ENCODE measurements at regions not wholly inside any gene's neighbourhood (a gene's known extent, or its start where the extent isn't known, plus 50 kb on each side); places are given as distances from the start of the nearest gene placed in this dataset.
"Not testable (repeated sequence)": the region's sequence is repeated elsewhere in the genome, so short reads cannot be mapped to it uniquely, and the experiment has no call there.

DNA sequence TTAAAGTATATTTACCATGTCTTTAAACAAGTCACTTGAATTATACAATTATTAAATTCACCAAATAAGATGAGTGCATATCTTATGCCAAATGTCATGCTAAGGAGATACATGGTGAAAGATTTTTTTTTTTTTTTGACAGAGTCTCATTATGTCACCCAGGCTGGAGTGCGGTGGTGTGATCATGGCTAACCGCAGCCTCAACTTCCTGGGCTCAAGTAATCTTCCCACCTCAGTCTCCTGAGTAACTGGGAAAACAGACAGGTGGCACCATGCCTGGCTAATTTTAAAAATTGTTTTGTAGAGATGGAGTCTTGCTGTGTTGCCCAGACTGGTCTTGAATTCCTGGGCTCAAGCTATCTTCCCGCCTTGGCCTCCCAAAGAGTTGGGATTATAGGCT lies 149.0 kb upstream of the GOT2 start:
- H3K4me3 ChIP-seq (ENCODE audit: low read depth, low read length): no peak overlapping the region
- TF ChIP-seq, protein P1, sequence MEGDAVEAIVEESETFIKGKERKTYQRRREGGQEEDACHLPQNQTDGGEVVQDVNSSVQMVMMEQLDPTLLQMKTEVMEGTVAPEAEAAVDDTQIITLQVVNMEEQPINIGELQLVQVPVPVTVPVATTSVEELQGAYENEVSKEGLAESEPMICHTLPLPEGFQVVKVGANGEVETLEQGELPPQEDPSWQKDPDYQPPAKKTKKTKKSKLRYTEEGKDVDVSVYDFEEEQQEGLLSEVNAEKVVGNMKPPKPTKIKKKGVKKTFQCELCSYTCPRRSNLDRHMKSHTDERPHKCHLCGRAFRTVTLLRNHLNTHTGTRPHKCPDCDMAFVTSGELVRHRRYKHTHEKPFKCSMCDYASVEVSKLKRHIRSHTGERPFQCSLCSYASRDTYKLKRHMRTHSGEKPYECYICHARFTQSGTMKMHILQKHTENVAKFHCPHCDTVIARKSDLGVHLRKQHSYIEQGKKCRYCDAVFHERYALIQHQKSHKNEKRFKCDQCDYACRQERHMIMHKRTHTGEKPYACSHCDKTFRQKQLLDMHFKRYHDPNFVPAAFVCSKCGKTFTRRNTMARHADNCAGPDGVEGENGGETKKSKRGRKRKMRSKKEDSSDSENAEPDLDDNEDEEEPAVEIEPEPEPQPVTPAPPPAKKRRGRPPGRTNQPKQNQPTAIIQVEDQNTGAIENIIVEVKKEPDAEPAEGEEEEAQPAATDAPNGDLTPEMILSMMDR (IDR thresholded peaks at IDR 0.05; ENCODE audit: insufficient read depth, low read length, severe bottlenecking): no peak
- no peak for FAIRE-seq
- DNase-seq (ENCODE audit: low read depth): no peak
- H3K36me3 ChIP-seq (ENCODE audit: control insufficient read depth, insufficient read depth, low read length): no peaks in the 10 kb centered on the region
- no peaks in the 10 kb centered on the region for H3K27me3 ChIP-seq (ENCODE audit: control insufficient read depth, insufficient read depth, low read length)

DNA sequence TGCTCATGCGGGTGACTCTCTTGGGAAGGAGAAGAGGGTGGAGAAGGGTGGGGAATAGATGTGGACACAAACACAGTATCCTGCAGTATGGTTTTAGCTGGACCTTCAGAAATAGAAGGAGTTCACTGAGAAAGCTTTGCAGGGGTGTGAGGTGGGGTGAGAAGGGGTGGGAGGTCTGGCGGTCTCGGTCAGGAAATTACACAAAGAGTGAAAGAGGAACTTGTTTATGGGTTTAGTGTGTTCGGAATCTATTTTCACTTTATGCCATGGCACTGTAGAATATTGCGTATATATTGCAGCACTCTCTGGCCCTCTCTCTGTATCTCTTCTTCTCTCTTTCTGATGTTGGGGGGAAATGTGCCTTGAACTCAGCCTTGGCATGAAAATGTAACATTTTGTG lies 148.2 kb upstream of the GOT2 start:
- H3K27me3 ChIP-seq (ENCODE audit: control insufficient read depth, insufficient read depth, low read length): no peaks in the 10 kb centered on the region
- no peaks in the 10 kb centered on the region for H3K36me3 ChIP-seq (ENCODE audit: control insufficient read depth, insufficient read depth, low read length)
- DNase-seq (ENCODE audit: low read depth) (no peak), FAIRE-seq (no peak)
- TF ChIP-seq, protein P1 (IDR thresholded peaks at IDR 0.05; ENCODE audit: insufficient read depth, low read length, severe bottlenecking): no peak
- H3K4me3 ChIP-seq (ENCODE audit: low read depth, low read length): no peak overlapping the region

DNA sequence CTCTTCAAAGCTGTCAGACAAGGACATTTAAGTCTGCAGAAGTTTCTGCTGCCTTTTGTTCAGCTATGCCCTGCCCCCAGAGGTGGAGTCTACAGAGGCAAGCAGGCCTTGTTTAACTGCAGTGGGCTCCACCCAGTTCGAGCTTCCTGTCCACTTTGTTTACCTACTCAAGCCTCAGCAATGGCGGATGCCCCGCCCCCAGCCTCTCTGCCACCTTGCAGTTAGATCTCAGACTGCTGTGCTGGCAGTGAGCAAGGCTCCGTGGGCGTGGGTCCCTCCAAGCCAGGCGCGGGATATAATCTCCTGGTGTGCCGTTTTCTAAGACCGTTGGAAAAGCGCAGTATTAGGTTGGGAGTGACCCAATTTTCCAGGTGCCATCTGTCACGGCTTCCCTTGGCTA lies 144.5 kb upstream of the GOT2 start:
- not testable (repeated sequence) for FAIRE-seq; H3K36me3 ChIP-seq (ENCODE audit: control insufficient read depth, insufficient read depth, low read length); DNase-seq (ENCODE audit: low read depth); H3K4me3 ChIP-seq (ENCODE audit: low read depth, low read length); H3K27me3 ChIP-seq (ENCODE audit: control insufficient read depth, insufficient read depth, low read length)

- FAIRE-seq (no peak), DNase-seq (ENCODE audit: low read depth) (no peak)
- Histone ChIP-seq H3K36me3 (ENCODE audit: control insufficient read depth, insufficient read depth, low read length) (no peaks in the 10 kb centered on the region), H3K4me3 (ENCODE audit: low read depth, low read length) (no peak overlapping the region), H3K27me3 (ENCODE audit: control insufficient read depth, insufficient read depth, low read length) (no peaks in the 10 kb centered on the region)
- TF ChIP-seq, protein P1 (IDR thresholded peaks at IDR 0.05; ENCODE audit: insufficient read depth, low read length, severe bottlenecking): no peak
Measured at GRCh38 chr16:58866935-58867334, 132.8 kb upstream of the GOT2 start.

- FAIRE-seq: no peak
- TF ChIP-seq, protein P1 (IDR thresholded peaks at IDR 0.05; ENCODE audit: insufficient read depth, low read length, severe bottlenecking): no peak
- Histone ChIP-seq H3K36me3 (ENCODE audit: control insufficient read depth, insufficient read depth, low read length) (no peaks in the 10 kb centered on the region), H3K27me3 (ENCODE audit: control insufficient read depth, insufficient read depth, low read length) (no peaks in the 10 kb centered on the region), H3K4me3 (ENCODE audit: low read depth, low read length) (no peak overlapping the region)
- no peak for DNase-seq (ENCODE audit: low read depth)
Measured at GRCh38 chr16:58863761-58864160, 129.6 kb upstream of the GOT2 start.

DNA sequence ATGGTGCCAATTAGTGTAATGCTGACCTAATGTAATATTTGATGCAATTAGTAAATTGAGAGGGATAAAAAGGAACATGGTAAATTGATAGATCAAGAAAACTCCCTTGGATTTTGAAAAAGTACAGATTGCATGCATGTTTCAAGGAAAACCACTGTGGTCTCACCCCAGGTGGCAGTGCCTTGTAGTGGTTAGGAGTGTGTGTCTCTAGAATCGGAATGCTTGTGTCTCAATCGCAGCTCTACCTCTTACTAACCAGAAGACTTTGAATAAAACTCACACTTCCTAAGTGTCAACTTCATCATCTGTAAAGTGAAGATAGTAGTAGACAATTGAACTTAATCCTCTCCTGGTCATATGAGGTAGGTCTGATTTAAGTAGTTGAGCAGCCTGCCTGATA lies 128.9 kb upstream of the GOT2 start:
- no peaks in the 10 kb centered on the region for H3K36me3 ChIP-seq (ENCODE audit: control insufficient read depth, insufficient read depth, low read length)
- DNase-seq (ENCODE audit: low read depth) (no peak), FAIRE-seq (no peak)
- TF ChIP-seq, protein P1 (IDR thresholded peaks at IDR 0.05; ENCODE audit: insufficient read depth, low read length, severe bottlenecking): no peak
- H3K27me3 ChIP-seq (ENCODE audit: control insufficient read depth, insufficient read depth, low read length): no peaks in the 10 kb centered on the region
- H3K4me3 ChIP-seq (ENCODE audit: low read depth, low read length): no peak overlapping the region

All from bronchial epithelial cell (primary cell).